A673 (cell line): ENCODE measurements at regions not wholly inside any gene's neighbourhood (a gene's known extent, or its start where the extent isn't known, plus 50 kb on each side); places are given as distances from the start of the nearest gene placed in this dataset.

Experiments used
- CTCF ChIP-seq: fragments of 300-800, 200-600 bp; sonication (generic); conservative IDR thresholded peaks from 2 replicates; pipeline ENCODE4 v1.5.1; 2017; ENCODE audit warnings: low read depth, mild to moderate bottlenecking, antibody characterized with exemption, low read length, moderate library complexity, mixed read lengths
- EZH2 ChIP-seq: fragments of 200-600 bp; sonication (generic); IDR thresholded peaks from 2 replicates; pipeline ENCODE4 v1.6.1; 2017; ENCODE audit warnings: borderline replicate concordance, low read depth, mild to moderate bottlenecking, mixed read lengths, antibody characterized with exemption, low read length; ENCODE audit not compliant: poor library complexity, severe bottlenecking

GRCh38 chr10:10576937-10577336, 440.7 kb upstream of the CELF2 start:
- no peak for TF ChIP-seq CTCF
- no peak for TF ChIP-seq EZH2
